Stimulated activated naive CD8-positive, alpha-beta T cell treated with anti-CD3 and anti-CD28 coated beads, Interleukin-15, amount 100 ng/mL, for 72 hours (primary cell): ENCODE measurements at regions not wholly inside any gene's neighbourhood (a gene's known extent, or its start where the extent isn't known, plus 50 kb on each side); places are given as distances from the start of the nearest gene placed in this dataset.
"Not testable (repeated sequence)": the region's sequence is repeated elsewhere in the genome, so short reads cannot be mapped to it uniquely, and the experiment has no call there.

Experiments used
- ATAC-seq: fragments of 150-1000 bp; cut with Tn5 transposase; 2 replicates; pipeline ENCODE4 v1.10.0; 2021; ENCODE audit warnings: mild to moderate bottlenecking, moderate library complexity
- DNase-seq, 2 donors: peaks; one replicate each; pipeline ENCODE4 v3.0.0; 2021 to 2022
- H3K27ac Mint-ChIP-seq, 2 donors: one replicate each; pipeline ENCODE4 v1.8.0; 2022; ENCODE audit warnings: mild to moderate bottlenecking in 2 of 2, mixed read lengths in 2 of 2, moderate library complexity in 2 of 2
- H3K27me3 Mint-ChIP-seq: one replicate; pipeline ENCODE4 v1.8.0; 2022; ENCODE audit warnings: mixed read lengths
- H3K4me1 Mint-ChIP-seq: one replicate; pipeline ENCODE4 v1.8.0; 2022; ENCODE audit warnings: mild to moderate bottlenecking, mixed read lengths
- H3K4me3 Mint-ChIP-seq, 2 donors: one replicate each; pipeline ENCODE4 v1.8.0; 2022; ENCODE audit warnings: mild to moderate bottlenecking in 2 of 2, mixed read lengths in 2 of 2, moderate library complexity in 1 of 2
- H3K9me3 Mint-ChIP-seq, 2 donors: one replicate each; pipeline ENCODE4 v1.8.0; 2022; ENCODE audit warnings: mixed read lengths in 2 of 2

- peaks cover 0 to 9% of the 10 kb centered on the region in 2 donors for H3K9me3 Mint-ChIP-seq
- H3K4me1 Mint-ChIP-seq, result no peaks in the 10 kb centered on the region
- ATAC-seq (no peak), DNase-seq (no peak)
- H3K27ac Mint-ChIP-seq, result no peak overlapping the region
- H3K4me3 Mint-ChIP-seq, result no peak overlapping the region
- H3K27me3 Mint-ChIP-seq, result no peaks in the 10 kb centered on the region
Observed at GRCh38 chr11:100586361-100587101, 100.6 kb upstream of the ARHGAP42 start.

DNA sequence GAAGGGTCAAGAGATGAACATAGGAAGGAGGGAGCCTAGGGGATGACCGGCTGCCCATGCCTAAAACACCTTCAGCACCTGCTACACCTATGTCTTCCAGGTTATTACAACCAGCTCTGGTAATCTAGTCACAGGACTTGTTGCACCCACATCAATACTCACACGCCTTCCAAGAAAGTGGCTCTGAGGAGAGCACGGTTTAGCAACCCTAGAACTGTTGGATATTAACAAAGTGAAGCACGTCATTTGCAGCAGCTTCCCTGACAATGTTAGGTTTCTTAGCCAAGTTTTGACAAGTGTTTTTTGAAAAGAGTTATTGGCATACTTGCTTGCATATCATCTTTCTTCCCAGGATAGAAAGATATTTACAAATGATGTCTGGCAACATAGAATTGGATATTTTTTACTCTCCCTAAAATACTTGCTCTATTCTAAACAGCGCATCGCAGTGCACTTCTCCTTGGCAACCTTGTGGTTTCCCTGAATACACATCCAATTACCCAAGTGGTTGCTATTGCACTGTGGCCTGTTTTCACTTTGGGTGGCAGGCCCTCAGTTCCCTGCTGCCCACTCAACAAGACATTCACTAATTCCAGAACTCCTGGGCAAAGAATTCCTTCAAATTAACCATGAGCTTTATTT is 94.3 kb upstream of the ARHGAP42 start:
- no peaks in the 10 kb centered on the region for H3K4me1 Mint-ChIP-seq
- no peak overlapping the region for H3K4me3 Mint-ChIP-seq
- H3K27ac Mint-ChIP-seq, result no peak overlapping the region
- no peaks in the 10 kb centered on the region for H3K27me3 Mint-ChIP-seq
- no peak for DNase-seq
- peaks cover 0 to 6% of the 10 kb centered on the region in 2 donors for H3K9me3 Mint-ChIP-seq
- ATAC-seq, result no peak

GRCh38 chr11:100593291-100593690 is 93.8 kb upstream of the ARHGAP42 start:
- Mint-ChIP-seq H3K4me3 (no peak overlapping the region), H3K9me3 (peaks cover 0 to under 1% of the 10 kb centered on the region in 2 donors), H3K27me3 (no peaks in the 10 kb centered on the region), H3K4me1 (no peaks in the 10 kb centered on the region), H3K27ac (no peak overlapping the region)
- ATAC-seq (no peak), DNase-seq (no peak)

- H3K4me3 Mint-ChIP-seq, result no peak overlapping the region
- no peaks in the 10 kb centered on the region for H3K27me3 Mint-ChIP-seq
- H3K9me3 Mint-ChIP-seq, result no peaks in the 10 kb centered on the region
- ATAC-seq (no peak), DNase-seq (no peak)
- no peak overlapping the region for H3K27ac Mint-ChIP-seq
- H3K4me1 Mint-ChIP-seq, result no peaks in the 10 kb centered on the region
Observed at GRCh38 chr11:100594320-100594719, 92.8 kb upstream of the ARHGAP42 start.

DNA sequence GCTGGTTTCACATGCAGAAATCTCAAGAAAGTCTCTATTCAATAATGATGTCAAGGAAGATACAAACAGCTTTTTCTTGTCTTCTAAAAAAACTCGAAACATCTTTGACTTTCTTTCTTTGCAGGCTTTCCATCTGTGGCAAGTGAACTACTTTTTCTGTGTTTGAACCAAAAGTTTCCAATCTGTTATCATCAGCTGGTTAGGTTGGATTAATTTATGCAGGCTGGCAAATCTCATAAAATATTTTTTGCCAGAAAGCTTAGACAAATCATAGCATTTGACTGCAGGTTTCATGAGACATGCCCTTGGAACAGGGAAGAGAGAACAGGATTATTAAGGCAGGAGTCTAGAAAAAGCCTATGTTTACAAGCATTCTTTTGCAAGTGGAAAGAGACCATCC is 86.1 kb upstream of the ARHGAP42 start:
- Mint-ChIP-seq H3K27me3 (no peaks in the 10 kb centered on the region), H3K4me1 (no peaks in the 10 kb centered on the region), H3K27ac (no peak overlapping the region), H3K9me3 (peaks cover 0 to 14% of the 10 kb centered on the region in 2 donors), H3K4me3 (no peak overlapping the region)
- ATAC-seq (no peak), DNase-seq (no peak)

- ATAC-seq (no peak), DNase-seq (no peak)
- Mint-ChIP-seq H3K4me3 (no peak overlapping the region), H3K9me3 (peaks cover 0 to 21% of the 10 kb centered on the region in 2 donors), H3K27ac (no peak overlapping the region), H3K4me1 (no peaks in the 10 kb centered on the region), H3K27me3 (no peaks in the 10 kb centered on the region)
Observed at GRCh38 chr11:100602716-100603115, 84.4 kb upstream of the ARHGAP42 start.

GRCh38 chr11:100607761-100608160 is 79.3 kb upstream of the ARHGAP42 start:
- not testable (repeated sequence) for H3K4me1 Mint-ChIP-seq, H3K27me3 Mint-ChIP-seq, H3K27ac Mint-ChIP-seq, ATAC-seq, DNase-seq, H3K4me3 Mint-ChIP-seq
- peaks cover 4 to 21% of the 10 kb centered on the region in 2 donors for H3K9me3 Mint-ChIP-seq

DNA sequence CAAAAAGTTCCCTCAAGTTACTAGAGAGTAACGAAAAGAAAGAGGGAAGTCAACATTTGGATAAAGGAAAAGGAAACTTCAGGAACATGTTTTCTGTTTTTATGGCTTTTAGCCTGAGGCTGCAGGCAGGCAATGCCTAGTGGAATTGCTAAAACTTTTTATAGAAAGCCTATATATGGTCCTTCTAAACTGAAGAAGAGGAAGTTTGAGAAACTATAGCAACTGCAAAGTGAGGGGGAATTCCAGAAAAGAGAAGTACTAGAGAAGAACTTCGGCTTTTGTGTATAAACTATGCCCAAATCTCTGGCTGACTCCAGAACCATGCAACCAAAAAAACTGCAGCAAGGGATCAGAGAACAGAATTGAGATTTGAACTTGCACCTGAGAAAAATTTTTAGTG is 74.3 kb upstream of the ARHGAP42 start:
- Mint-ChIP-seq H3K9me3 (peaks cover 14 to 15% of the 10 kb centered on the region in 2 donors), H3K4me1 (no peaks in the 10 kb centered on the region), H3K27me3 (no peaks in the 10 kb centered on the region), H3K4me3 (no peak overlapping the region), H3K27ac (no peak overlapping the region)
- DNase-seq, result no peak
- ATAC-seq, result no peak

GRCh38 chr11:100618914-100619313 is 68.2 kb upstream of the ARHGAP42 start:
- Mint-ChIP-seq H3K27me3 (no peaks in the 10 kb centered on the region), H3K27ac (no peak overlapping the region), H3K4me3 (no peak overlapping the region), H3K9me3 (peaks cover 20 to 21% of the 10 kb centered on the region in 2 donors), H3K4me1 (no peaks in the 10 kb centered on the region)
- ATAC-seq (no peak), DNase-seq (no peak)

DNA sequence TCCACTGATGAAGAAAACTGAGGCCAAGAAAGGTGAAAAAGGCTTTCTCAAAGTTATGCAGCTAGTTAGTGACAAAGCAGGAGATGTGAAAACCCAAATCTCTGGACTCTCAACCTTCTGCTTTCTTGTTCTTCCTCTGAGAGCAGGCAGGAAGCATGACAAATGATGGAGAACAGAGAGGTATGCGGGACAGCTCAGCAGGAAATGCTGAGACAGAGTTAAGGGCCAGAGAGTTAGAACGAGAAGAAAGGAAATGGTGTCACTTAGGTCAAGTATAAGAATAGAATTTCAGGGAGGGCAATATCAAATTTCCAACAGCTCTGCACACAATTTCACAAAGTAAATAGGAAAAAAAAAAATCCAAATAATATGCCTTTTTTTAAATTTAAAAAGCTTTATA is 67.6 kb upstream of the ARHGAP42 start:
- peaks cover 20 to 26% of the 10 kb centered on the region in 2 donors for H3K9me3 Mint-ChIP-seq
- H3K27ac Mint-ChIP-seq, result no peak overlapping the region
- H3K27me3 Mint-ChIP-seq, result no peaks in the 10 kb centered on the region
- DNase-seq (no peak), ATAC-seq (no peak)
- H3K4me1 Mint-ChIP-seq, result no peaks in the 10 kb centered on the region
- no peak overlapping the region for H3K4me3 Mint-ChIP-seq

DNA sequence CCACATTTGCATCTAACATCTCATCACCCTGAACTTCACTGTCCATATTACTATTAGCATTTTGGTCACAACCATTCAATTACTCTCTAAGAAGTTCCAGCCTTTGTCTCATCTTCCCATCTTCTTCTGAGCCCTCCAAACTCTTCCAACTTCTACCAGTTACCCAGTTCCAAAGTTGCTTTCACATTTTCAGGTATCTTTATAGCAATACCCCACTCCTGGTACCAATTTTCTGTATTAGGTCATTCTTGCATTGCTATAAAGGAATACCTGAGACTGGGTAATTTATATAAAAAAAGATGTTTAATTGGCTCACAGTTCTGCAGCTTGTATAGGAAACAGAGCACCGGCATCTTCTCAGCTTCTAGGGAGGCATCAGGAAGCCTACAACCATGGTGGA is 64.7 kb upstream of the ARHGAP42 start:
- Mint-ChIP-seq H3K4me1 (no peaks in the 10 kb centered on the region), H3K9me3 (peaks cover 14 to 23% of the 10 kb centered on the region in 2 donors), H3K27ac (no peak overlapping the region), H3K4me3 (no peak overlapping the region), H3K27me3 (no peaks in the 10 kb centered on the region)
- DNase-seq, result no peak
- no peak for ATAC-seq

GRCh38 chr11:100624346-100624745 is 62.7 kb upstream of the ARHGAP42 start:
- peaks cover 14 to 30% of the 10 kb centered on the region in 2 donors for H3K9me3 Mint-ChIP-seq
- H3K4me1 Mint-ChIP-seq, result no peaks in the 10 kb centered on the region
- no peak for ATAC-seq

DNA sequence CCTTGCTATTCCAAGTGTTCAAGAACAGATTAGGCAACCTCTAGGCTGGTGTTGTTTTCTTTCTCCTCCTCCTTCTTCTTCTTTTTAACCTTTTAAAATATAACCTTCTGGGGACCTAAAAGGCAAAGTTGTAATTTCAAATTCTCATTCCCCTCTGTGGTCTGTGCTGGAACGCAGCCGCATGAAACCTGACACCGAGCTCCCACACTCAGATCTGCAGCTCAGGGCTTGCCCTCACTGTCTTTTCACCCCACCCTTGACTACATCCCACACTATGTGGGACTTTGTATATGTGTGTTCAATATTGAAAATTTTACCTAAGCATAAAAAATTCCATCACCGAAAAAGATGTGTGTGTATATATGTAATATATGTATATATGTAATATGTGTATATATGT is 62.0 kb upstream of the ARHGAP42 start:
- no peak overlapping the region for H3K27ac Mint-ChIP-seq
- H3K9me3 Mint-ChIP-seq, result peaks cover 14 to 30% of the 10 kb centered on the region in 2 donors
- no peak overlapping the region for H3K4me3 Mint-ChIP-seq
- H3K4me1 Mint-ChIP-seq, result no peaks in the 10 kb centered on the region
- no peaks in the 10 kb centered on the region for H3K27me3 Mint-ChIP-seq
- ATAC-seq, result no peak
- no peak for DNase-seq

More at GRCh38 chr11:100624346-100624745, 62.7 kb upstream of the ARHGAP42 start:
- DNase-seq, result no peak
- no peak overlapping the region for H3K27ac Mint-ChIP-seq
- no peaks in the 10 kb centered on the region for H3K27me3 Mint-ChIP-seq
- H3K4me3 Mint-ChIP-seq, result no peak overlapping the region

GRCh38 chr11:100629671-100630070 is 57.4 kb upstream of the ARHGAP42 start:
- Mint-ChIP-seq H3K27ac (no peak overlapping the region), H3K9me3 (peaks cover 0 to 10% of the 10 kb centered on the region in 2 donors), H3K4me1 (no peaks in the 10 kb centered on the region), H3K27me3 (no peaks in the 10 kb centered on the region), H3K4me3 (no peak overlapping the region)
- ATAC-seq (no peak), DNase-seq (no peak)

- H3K27me3 Mint-ChIP-seq, result no peaks in the 10 kb centered on the region
- ATAC-seq (no peak), DNase-seq (no peak)
- H3K4me3 Mint-ChIP-seq, result no peak overlapping the region
- no peaks in the 10 kb centered on the region for H3K4me1 Mint-ChIP-seq
- H3K9me3 Mint-ChIP-seq, result peaks cover 4 to 14% of the 10 kb centered on the region in 2 donors
- no peak overlapping the region for H3K27ac Mint-ChIP-seq
Observed at GRCh38 chr11:100630898-100631297, 56.2 kb upstream of the ARHGAP42 start.

GRCh38 chr11:100631316-100631715 is 55.8 kb upstream of the ARHGAP42 start:
- Mint-ChIP-seq H3K27me3 (no peaks in the 10 kb centered on the region), H3K9me3 (peaks cover 5 to 14% of the 10 kb centered on the region in 2 donors), H3K4me1 (no peaks in the 10 kb centered on the region), H3K4me3 (no peak overlapping the region), H3K27ac (no peak overlapping the region)
- no peak for ATAC-seq
- no peak for DNase-seq
